Amniotic stem cell (primary cell): ENCODE measurements at regions not wholly inside any gene's neighbourhood (a gene's known extent, or its start where the extent isn't known, plus 50 kb on each side); places are given as distances from the start of the nearest gene placed in this dataset.
"Not testable (repeated sequence)": the region's sequence is repeated elsewhere in the genome, so short reads cannot be mapped to it uniquely, and the experiment has no call there.

Source experiments
- DNase-seq: peaks from one replicate; lab custom pipeline; 2025; lab: John Stamatoyannopoulos, UW

- no peak for DNase-seq
Measured at GRCh38 chr7:29619111-29619510, 55.5 kb downstream of the PRR15 start.

DNA sequence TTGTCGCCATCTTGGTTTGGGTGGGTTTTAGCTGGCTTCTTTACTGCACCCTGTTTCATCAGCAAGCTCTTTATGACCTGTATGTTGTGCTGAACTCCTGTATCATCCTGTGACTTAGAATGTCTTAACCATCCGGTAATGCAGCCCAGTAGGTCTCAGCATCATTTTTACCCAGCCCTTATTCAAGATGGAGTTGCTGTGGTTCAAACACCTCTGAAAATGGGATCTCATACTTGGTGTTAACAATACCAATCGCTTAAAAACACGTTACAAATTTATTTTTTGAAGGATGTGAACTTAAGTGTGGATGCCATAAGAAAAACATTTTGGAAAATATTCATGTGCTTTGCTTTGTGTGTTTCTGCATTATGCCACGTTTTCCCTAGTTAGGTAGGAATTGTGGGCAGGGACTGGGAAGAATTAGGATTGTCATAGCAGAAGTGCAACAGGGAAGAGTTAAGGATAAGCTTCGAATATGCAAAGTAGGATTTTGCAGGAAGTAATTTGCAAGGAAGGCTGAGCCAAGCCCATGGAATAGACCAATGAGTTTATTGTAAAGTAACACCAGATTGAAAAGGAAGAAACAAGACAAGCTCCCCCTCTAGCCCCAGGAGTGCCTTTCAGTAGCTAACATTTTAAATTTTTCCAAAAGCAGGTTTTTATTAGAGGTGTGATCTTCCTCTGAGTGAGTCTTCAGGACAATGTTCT is 56.4 kb downstream of the PRR15 start:
- DNase-seq, result no peak

DNA sequence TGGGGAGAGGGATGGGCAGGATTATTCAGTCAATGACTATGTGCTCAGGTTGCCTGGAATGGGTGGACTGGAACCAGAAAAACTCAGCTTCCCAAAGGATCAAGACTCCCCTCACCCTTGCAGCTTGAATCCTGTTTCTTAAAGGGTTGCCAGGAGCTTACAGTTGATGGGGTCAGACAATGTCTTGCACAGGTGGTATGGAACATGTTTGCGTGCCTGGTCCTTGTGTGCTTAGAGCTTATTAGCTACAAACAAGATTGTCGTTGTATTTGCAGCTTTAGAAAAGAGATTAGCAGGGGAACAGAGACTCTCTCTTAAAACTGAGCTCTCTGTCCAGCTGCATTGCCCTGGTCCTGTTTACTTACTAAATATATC is 56.9 kb downstream of the PRR15 start:
- DNase-seq, result no peak

DNA sequence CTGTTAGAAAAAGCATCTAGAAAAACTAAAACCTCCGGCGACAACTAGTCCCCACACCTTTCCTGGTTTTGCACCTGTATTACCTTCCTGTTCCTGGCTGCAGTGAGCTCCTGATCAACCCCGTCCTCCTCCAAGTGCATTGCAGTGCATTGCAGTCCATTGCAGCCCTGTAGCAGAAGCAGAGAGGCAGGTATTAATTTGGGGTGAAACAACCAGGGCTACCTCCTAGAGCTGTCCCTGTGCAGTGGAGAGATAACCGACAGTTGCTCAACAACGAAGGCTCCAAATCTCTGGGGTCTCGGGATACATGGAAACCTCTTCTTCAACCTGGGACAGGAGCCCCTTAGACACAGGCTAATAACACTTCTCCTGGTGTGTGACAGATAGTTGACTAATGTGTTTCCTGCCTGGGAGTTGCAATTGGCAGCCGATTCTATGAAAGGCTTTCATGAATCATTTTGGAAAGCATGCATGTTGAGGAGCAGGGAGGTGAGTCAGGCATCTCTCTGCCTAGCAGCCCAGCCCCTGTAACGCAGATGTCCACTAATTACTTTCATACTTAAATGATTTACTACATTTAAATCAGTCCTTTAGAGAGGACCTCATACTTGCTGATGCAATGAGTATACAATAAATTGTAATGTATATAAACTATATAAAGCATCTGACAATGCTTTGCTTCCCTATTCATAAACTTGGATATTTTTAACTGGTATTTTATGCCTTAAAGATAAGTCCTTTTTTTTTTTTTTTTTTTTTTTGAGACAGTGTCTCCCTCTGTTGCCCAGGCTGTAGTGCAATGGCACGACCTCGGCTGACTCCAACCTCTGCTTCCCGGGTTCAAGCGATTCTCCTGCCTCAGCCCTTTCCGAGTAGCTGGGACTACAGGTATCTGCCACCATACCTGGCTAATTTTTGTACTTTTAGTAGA is 59.0 kb downstream of the PRR15 start:
- peak; percentile 87 for DNase-seq

- no peak for DNase-seq
Measured at GRCh38 chr7:29623973-29624372, 60.3 kb downstream of the PRR15 start.

DNA sequence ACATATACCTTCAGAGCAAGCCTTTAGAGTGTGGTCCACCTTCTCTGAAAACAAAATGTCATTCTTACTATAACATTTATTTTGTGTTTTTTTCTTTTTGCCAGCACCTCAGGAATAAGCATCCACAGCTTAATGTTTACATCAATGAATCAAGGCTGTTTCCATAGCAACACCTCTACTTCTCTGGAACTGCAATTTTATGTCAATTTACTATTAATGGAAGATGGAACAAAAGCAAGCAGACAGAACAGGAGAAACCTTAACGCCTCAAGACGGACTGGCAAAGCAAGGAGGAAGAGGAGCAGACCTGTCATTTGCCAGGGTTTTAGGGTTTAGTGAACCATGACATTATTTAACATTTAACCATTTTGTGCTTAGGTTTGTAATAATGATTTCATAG is 63.1 kb downstream of the PRR15 start:
- DNase-seq, result no peak

DNA sequence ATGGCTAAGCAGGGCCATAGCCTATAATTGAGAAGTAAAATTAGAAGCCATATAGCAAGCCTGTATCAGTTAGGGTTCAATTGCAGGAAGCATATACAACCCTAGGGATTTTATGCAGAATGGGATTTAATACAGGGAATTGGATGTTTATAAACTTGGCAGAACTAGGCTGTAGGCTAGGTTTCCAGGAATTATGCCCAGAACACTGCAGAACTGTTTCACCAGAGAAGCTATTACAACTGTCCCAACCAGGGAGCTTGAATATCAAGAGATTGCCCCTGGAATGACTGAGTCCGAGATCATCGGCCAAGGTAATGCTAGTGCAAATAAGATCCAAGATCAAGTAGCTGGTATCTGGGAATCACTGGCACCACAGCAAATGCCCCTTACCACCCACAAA is 64.0 kb downstream of the PRR15 start:
- DNase-seq, result no peak

- DNase-seq, result no peak
Measured at GRCh38 chr7:29629507-29629906, 65.9 kb downstream of the PRR15 start.

DNA sequence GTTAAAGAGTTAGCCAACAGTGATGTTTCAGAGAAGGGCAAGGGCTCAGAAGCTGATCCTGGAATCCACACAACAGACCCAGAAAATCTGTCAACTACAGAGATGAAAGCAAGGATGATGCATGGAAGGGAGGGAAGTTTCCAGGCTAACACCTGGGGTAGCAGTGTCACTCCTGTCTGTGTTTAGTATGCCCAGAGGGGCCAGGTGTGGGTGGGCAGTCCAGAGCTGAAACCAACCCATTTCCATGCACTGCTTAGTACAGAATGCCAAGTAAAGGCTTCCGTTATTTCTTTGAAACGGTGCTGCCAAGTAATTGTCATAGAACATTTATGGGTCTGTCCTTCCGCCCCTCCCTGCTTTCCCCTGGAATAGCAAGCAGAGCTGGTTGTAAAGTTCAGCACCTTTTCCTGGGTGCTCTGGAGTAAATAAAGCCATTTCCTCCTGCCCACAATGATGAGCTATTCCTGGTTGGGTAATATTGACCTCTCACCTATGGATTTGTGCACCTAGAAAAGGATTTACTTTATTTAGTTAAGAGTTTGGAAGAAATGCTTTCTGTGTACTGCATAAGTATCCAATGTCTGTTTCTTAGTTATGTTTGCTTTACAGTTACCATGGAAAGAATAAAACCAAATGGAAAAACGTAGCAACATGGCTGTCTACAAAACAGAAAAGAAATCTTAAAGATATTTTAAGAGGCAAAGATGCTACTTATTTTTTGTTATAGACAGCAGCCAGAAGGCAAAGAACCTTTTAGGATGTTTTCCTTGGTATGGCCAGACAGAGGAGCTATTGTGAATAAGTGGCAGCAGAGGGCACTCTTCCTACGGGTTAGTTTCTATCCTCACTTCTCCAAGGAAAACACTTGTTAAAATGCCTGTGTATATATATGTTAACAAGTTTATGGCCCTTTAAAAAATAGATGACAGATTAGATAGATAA is 71.7 kb downstream of the PRR15 start:
- not testable (repeated sequence) for DNase-seq

GRCh38 chr7:29636009-29636351 is 72.3 kb downstream of the PRR15 start:
- DNase-seq, result no peak

GRCh38 chr7:29637374-29637773 is 73.7 kb downstream of the PRR15 start:
- DNase-seq, result no peak

- DNase-seq, result not testable (repeated sequence)
Measured at GRCh38 chr7:29638841-29639240, 75.2 kb downstream of the PRR15 start.

- DNase-seq, result no peak
Measured at GRCh38 chr7:29639386-29639785, 75.8 kb downstream of the PRR15 start.

GRCh38 chr7:29639886-29640595 is 76.4 kb downstream of the PRR15 start:
- DNase-seq, result no peak

DNA sequence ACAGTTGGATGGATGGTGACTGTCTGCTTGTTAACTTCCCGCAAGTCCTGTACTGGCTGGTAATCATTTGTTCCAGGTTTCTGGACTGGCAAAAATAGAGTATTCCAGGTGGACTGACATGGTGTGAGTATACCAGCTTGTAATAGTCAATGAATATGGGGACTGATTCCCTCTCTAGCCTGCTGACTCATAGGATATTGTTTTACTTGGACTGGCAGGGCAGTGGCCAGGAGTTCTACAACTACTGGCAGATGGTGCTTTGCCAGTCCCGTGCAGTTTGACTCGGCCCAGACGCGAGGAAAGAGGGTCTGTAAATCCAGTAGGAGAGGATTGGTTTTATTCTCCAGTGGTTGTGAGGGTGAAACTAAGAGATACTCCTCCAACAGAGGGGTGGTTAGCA is 78.0 kb downstream of the PRR15 start:
- no peak for DNase-seq

- no peak for DNase-seq
Measured at GRCh38 chr7:29642494-29643155, 79.0 kb downstream of the PRR15 start.

- DNase-seq, result not testable (repeated sequence)
Measured at GRCh38 chr7:29646116-29646515, 82.5 kb downstream of the PRR15 start.

DNA sequence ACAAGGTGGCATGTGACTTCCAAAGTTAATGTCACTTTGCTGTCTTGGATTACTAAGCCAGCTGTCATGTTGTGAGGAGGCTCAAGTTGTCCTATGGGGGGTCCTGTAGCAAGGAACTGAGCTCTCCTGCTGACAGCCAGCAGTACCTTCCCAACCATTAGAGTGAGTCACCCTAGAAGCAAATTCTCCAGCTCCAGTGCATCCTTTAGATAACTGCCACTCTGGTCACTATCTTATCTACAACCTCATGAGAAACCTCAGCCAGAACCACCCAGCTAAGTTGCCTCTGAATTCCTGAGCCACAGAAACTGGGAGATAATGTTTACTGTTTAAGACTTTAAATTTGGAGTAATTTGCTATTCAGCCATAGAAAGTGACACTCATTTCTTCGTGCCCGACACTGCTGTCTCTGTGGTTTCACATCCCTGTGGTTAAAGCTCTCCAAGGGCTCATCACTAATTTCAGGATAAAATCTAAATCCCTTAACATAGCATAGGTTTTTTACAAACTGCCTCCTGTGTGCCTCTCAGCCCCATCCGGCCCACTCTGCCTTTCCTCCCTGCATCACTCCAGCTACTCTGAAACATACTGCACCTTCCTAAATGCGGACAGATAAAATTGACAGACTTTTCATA is 83.5 kb downstream of the PRR15 start:
- DNase-seq, result no peak

- not testable (repeated sequence) for DNase-seq
Measured at GRCh38 chr7:29647691-29648210, 84.1 kb downstream of the PRR15 start.

DNA sequence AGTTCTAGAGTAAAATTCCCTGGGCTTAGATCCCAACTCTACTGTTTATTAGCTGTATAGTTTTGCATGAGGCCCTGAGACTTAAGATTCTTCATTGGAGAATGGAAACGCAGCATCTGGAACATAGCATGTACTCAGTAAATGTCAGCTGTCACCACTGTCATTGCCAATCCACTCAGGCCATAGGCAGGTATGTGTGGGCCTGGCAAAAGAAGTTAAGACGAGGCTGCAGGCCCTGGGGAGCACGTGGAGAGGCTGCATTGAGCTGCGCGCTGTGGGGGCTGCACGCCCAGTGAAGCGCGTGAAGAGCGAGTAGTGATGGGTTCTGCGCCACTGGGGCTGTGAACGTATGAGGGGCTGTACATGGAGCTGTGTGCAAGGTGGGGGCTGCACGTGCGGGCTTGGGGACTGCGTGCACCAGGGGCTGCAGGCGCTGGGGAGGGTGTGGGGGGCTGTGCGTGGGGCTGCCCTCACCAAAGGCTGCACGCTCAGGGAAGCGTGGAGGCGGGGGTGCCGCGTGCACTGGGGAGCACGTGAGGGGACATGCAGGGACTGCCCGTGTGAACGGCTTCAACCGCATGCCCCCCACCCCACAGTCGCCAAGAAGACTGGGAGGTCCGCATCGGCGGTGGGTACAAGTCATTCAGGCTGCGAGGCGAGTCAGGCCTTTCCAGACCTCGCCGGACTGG is 85.5 kb downstream of the PRR15 start:
- no peak for DNase-seq
